ENCODE measurements at regions not wholly inside any gene's neighbourhood (a gene's known extent, or its start where the extent isn't known, plus 50 kb on each side); places are given as distances from the start of the nearest gene placed in this dataset.

- DNase-seq: no peak
Observed at GRCh38 chr15:47503876-47504275, 213.4 kb upstream of the SEMA6D start.

DNA sequence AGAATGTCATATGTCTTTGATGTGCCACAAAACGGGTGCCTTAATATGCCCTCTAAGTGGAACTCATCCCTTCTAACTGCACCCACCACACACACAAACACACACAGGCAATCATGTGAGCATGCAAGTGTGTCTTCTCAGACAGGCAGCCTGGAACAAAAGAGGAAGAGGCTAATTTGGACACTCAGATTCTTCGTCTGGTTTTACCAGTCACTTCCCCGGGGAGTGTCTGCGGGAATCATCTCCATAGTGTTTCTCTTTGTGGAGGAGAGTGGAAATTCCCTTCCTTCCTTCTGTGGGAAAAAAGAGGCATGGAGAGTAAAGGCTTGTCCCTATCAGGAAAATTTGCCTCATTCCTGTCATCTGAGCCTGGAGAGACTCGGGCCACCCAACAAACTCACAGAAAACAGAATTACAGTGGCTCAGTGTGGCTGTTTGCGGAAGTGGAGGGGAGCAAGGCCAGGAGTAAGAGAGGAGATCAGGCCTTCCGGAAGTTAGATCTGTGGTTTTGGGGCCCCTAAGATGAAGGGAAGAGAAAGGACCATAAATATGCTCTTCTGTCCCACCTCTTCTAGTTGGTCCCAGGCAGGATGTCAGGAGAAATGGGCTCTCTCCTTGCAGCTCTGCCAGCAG lies 212.6 kb upstream of the SEMA6D start:
- no peak for DNase-seq

DNA sequence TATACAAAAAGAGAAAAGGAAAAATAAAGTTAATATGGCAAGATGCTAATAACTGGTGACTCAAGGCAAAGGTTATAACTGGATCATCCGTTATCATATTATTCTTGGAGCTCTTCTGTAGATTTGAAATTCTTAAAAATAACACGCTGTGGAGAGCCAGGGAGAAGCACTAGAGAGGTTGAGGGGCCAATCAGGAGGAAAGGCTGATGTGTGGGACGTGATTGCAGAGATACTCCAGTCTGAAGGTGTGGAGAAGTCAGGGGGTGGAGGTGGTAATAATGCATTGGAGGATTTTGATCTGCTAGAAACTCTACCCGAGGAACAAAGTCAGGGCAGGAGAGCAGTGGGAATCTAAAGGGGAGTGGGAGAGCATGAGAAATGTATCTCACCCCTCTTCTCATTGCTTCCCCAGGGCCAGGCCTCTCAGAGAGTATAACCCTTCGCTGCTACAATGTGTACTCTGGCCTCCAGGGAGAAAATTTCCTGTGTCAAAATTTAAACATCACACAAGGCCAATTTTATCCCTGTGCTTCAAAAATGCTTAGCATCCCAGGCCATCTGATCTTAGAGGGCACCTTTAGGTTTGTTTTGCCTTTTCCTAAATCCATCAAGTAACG lies 211.5 kb upstream of the SEMA6D start:
- DNase-seq: no peak

- peak; percentile 12 for DNase-seq
Observed at GRCh38 chr15:47506329-47507100, 210.8 kb upstream of the SEMA6D start.

DNA sequence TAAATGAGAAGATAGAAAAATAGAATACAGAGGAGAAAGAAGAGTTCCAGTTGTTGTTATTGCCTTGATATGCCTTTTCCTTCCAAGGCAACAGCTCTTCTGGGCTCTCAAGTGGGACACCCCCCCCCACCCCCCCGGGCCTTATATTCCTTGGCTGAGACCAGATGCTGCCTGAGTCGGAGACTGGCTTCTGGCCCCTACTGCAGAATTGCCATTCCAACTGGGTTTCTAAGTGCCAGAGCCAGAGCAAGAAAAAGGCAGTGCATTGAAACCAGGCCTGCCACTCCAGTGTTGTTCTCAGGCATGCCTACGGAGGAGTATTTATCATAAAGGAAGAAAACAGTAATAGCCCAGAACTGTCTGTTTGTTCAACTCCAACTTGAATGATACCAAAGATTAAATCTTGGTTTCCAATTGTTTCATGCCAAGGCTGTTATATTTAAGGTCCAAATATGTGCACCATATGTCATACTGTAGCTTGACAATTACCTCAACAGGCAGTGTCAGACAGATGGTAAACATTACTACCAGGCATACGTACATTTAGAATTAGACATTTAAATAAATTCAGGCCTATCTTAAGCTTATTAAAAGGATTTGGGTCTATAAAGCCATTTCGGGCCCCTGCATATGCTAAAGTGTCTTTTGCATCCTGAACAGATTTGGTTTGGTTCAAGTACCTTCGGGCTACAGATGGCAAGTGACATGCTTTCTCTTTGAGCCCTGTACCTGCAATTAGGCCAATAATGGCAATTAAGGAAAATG lies 209.9 kb upstream of the SEMA6D start:
- DNase-seq: no peak

GRCh38 chr15:47511261-47511660 lies 206.0 kb upstream of the SEMA6D start:
- no peak for DNase-seq

- no peak for DNase-seq
Observed at GRCh38 chr15:47513471-47513870, 203.8 kb upstream of the SEMA6D start.

GRCh38 chr15:47514200-47514652 lies 203.1 kb upstream of the SEMA6D start:
- no peak for DNase-seq

- DNase-seq: no peak
Observed at GRCh38 chr15:47516558-47516957, 200.7 kb upstream of the SEMA6D start.

DNA sequence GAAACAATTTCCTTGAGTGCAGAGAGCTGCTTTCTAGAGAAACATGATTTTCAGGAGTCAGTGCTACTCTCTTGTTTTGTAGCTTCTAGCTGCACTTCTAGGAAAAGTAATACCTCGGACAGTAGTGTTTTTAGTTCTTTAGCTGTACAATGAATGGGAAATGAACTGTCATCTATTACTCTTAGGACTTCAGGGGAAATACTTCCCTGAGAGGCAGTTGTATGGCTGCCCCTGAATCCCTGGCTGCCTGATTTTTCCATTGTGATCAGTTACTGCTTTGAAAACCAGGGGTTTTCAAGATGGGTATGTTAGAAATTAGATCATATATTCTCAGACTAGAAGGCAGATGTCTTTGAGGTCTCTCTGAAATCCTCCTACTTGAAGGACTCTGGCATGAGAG lies 200.3 kb upstream of the SEMA6D start:
- no peak for DNase-seq

GRCh38 chr15:47517737-47518136 lies 199.6 kb upstream of the SEMA6D start:
- DNase-seq: no peak

- DNase-seq: no peak
Observed at GRCh38 chr15:47523681-47524475, 193.4 kb upstream of the SEMA6D start.

DNA sequence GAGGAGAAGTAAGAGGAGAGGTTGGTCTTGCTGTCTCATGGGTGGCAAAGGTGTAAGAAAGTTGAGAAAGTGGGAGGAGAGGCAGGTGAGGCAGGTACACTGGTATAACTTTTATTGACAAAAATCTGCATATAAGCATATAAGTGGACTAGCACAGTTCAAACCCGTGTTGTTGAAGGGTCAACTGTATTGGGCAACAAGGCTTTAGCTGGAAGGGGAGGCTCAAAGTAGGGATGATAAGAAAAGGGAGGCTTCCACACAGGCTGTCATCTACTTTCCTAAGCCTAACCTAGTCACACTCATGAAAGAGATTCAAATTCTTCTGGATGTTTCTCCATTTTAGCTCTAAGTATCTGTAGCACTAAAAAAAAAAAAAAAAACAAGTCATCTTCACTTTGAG lies 188.1 kb upstream of the SEMA6D start:
- no peak for DNase-seq

GRCh38 chr15:47534673-47535072 lies 182.6 kb upstream of the SEMA6D start:
- no peak for DNase-seq

DNA sequence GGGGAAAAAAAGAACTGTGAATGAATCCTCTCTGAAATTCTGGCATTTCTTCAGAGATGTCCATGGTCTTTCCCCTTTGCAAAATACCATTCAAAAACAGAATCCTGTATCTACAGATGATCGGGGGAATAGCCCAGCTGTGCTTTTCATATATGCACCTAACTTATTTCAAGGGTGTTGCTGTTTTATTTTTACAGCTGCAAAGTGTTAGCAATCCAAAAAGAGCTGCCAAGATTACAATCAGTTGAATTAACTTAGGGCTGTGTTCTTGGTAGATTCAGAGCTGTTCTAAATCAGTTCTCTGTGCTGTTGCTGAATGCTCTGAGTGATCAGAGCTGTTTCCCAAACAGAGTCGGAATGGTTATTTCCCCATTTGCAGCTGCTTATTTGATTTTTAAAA lies 175.7 kb upstream of the SEMA6D start:
- DNase-seq: no peak

- DNase-seq: no peak
Observed at GRCh38 chr15:47542312-47542989, 174.9 kb upstream of the SEMA6D start.

- no peak for DNase-seq
Observed at GRCh38 chr15:47548231-47548630, 169.1 kb upstream of the SEMA6D start.

DNA sequence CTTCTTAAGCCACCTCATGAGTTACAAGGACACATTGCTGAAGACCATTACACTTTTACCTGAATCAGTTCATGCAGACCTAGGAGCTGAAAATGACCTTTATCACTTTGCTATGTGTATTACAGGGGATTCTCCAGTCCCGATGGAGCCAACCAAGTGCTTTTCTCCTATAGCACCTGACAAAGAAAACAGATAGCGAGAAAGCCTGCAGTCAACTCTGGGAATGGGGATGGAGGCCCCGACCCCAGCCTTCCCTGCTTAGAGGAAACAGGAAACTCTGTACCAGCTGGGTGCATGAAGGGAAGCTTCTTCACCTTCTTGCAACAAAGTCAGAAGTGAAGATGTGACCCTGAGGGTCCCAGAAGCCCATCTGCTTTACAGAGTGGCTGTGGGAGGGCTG lies 168.3 kb upstream of the SEMA6D start:
- DNase-seq: no peak

- DNase-seq: no peak
Observed at GRCh38 chr15:47551079-47551478, 166.2 kb upstream of the SEMA6D start.

GRCh38 chr15:47551546-47551945 lies 165.8 kb upstream of the SEMA6D start:
- no peak for DNase-seq

- no peak for DNase-seq
Observed at GRCh38 chr15:47552978-47553608, 164.2 kb upstream of the SEMA6D start.

Measured in NCI-H748 treated with DMSO at 0.1 percent for 48 hours (cell line).